ENCODE measurements at regions not wholly inside any gene's neighbourhood (a gene's known extent, or its start where the extent isn't known, plus 50 kb on each side); places are given as distances from the start of the nearest gene placed in this dataset.

DNA sequence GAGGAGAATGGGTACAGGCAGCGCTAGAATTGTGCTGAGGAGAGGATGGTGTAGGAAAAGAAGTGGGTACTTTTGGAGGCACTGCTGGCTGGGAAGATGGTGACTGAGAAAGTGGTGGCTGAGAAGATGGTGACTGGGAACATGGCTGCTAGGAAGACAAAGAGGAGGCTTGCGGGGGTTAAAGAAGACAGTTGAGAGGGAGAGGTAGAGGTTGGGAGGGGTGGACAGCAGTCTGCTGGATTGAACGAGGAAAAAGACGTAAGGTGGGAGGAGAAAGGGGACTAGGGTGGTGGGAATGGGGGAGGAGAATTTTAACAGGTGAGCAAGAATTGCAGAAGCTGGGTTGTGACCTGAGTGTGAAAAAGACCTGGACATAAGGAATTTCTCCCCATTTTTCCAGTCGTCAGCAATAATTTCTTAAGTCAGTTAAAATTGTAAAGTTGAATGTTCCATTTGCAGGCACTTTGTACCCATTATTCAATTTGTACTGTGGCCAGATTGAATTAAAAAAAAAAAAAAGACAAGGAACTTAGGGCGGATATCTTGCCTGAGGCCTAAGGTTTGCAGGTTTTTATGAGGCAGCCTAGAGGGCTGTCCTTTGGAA is 2450.0 kb downstream of the TP53TG3F start:
- Mint-ChIP-seq H3K27ac (no peak overlapping the region), H3K4me3 (no peak overlapping the region), H3K36me3 (ENCODE audit: insufficient read depth in 2 of 2) (peaks cover 18 to 24% of the 10 kb centered on the region in 2 donors), H3K4me1 (ENCODE audit: low read depth) (no peaks in the 10 kb centered on the region), H3K9me3 (peaks cover 41 to 46% of the 10 kb centered on the region in 2 donors), H3K27me3 (ENCODE audit: low read depth) (no peaks in the 10 kb centered on the region)
- no peak for ATAC-seq (replicated peaks in 1 of 2)
- DNase-seq, result no peak

- Mint-ChIP-seq H3K36me3 (ENCODE audit: insufficient read depth in 2 of 2) (peaks cover 16 to 21% of the 10 kb centered on the region in 2 donors), H3K9me3 (peaks cover 35 to 39% of the 10 kb centered on the region in 2 donors), H3K27me3 (ENCODE audit: low read depth) (no peaks in the 10 kb centered on the region), H3K4me1 (ENCODE audit: low read depth) (no peaks in the 10 kb centered on the region), H3K27ac (no peak overlapping the region), H3K4me3 (no peak overlapping the region)
- DNase-seq (no peak), ATAC-seq (replicated peaks in 1 of 2) (no peak)
These were observed 2451.0 kb downstream of the TP53TG3F start for GRCh38 chr16:35910409-35910808.

DNA sequence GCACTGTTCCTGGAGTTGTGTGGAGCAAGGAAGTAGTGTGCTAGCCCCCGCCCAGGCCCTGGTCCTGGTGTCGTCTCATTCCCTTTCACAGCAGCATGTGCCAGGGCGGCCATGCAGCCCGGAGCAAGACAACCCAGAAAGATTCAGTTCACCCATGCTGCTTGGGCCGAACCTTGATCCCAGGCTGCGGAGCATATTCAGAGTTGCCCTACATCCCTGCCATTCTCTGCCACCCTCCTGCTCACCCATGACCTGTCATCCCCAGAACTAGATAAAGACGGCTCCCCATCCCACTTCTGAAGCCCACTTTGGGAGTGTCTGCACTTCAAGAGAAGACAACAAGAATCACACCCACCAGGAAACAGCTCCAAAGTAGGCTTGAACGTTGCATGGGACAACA is 2452.5 kb downstream of the TP53TG3F start:
- no peak for ATAC-seq (replicated peaks in 1 of 2)
- peaks cover 23 to 26% of the 10 kb centered on the region in 2 donors for H3K9me3 Mint-ChIP-seq
- DNase-seq, result no peak

DNA sequence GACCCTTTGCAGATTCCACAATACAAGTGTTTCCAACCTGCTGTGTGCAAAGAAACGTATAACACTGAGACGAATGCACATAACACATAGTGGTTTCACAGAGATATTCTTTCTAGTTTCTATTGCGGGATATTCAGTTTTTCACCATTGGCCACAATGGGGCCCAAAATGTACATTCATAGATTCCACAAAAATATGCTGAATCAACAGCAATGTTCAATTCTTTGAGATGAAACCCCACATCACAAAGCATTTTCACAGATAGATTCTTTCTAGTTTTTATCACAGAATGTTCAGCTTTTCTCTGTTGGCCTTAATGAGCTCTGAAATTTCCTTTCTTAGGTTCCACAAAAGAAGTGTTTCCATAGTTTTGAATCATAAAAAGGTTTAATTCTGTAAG is 2472.3 kb downstream of the TP53TG3F start:
- H3K9me3 Mint-ChIP-seq, result peaks cover 5 to 6% of the 10 kb centered on the region in 2 donors
- H3K27ac Mint-ChIP-seq, result no peak overlapping the region
- H3K36me3 Mint-ChIP-seq (ENCODE audit: insufficient read depth in 2 of 2), result peaks cover 0 to 3% of the 10 kb centered on the region in 2 donors
- DNase-seq (no peak), ATAC-seq (replicated peaks in 1 of 2) (no peak)
- H3K4me3 Mint-ChIP-seq, result no peak overlapping the region
- H3K4me1 Mint-ChIP-seq (ENCODE audit: low read depth), result no peaks in the 10 kb centered on the region
- no peaks in the 10 kb centered on the region for H3K27me3 Mint-ChIP-seq (ENCODE audit: low read depth)

More for the DNA sequence above, 2452.5 kb downstream of the TP53TG3F start:
- H3K4me1 Mint-ChIP-seq (ENCODE audit: low read depth), result no peaks in the 10 kb centered on the region
- H3K27me3 Mint-ChIP-seq (ENCODE audit: low read depth), result no peaks in the 10 kb centered on the region
- H3K4me3 Mint-ChIP-seq, result no peak overlapping the region
- H3K36me3 Mint-ChIP-seq (ENCODE audit: insufficient read depth in 2 of 2), result peaks cover 14% of the 10 kb centered on the region in 2 donors
- no peak overlapping the region for H3K27ac Mint-ChIP-seq
